Islet precursor cell (in vitro differentiated cells): ENCODE measurements at regions not wholly inside any gene's neighbourhood (a gene's known extent, or its start where the extent isn't known, plus 50 kb on each side); places are given as distances from the start of the nearest gene placed in this dataset.
"Not testable (repeated sequence)": the region's sequence is repeated elsewhere in the genome, so short reads cannot be mapped to it uniquely, and the experiment has no call there.

Source experiments
- DNase-seq: peaks from one replicate; pipeline ENCODE4 v3.0.0-alpha.2; 2018

- DNase-seq: no peak
These were observed 147.3 kb downstream of the ARL4A start for GRCh38 chr7:12834782-12835181.

- DNase-seq: peak; percentile 49
These were observed 152.2 kb downstream of the ARL4A start for GRCh38 chr7:12839508-12840153.

GRCh38 chr7:12844732-12845131 is 157.3 kb downstream of the ARL4A start:
- not testable (repeated sequence) for DNase-seq

- DNase-seq: no peak
These were observed 159.6 kb downstream of the ARL4A start for GRCh38 chr7:12847001-12847400.

- no peak for DNase-seq
These were observed 163.7 kb downstream of the ARL4A start for GRCh38 chr7:12851142-12851541.

- no peak for DNase-seq
These were observed 164.4 kb downstream of the ARL4A start for GRCh38 chr7:12851841-12852240.

- no peak for DNase-seq
These were observed 167.6 kb downstream of the ARL4A start for GRCh38 chr7:12855036-12855435.

GRCh38 chr7:12859761-12860160 is 172.3 kb downstream of the ARL4A start:
- no peak for DNase-seq

GRCh38 chr7:12861070-12861469 is 173.6 kb downstream of the ARL4A start:
- DNase-seq: no peak

GRCh38 chr7:12862146-12862545 is 174.7 kb downstream of the ARL4A start:
- no peak for DNase-seq

- DNase-seq: no peak
These were observed 177.1 kb downstream of the ARL4A start for GRCh38 chr7:12864470-12865046.

GRCh38 chr7:12865593-12865992 is 178.2 kb downstream of the ARL4A start:
- DNase-seq: no peak

GRCh38 chr7:12866207-12866606 is 178.8 kb downstream of the ARL4A start:
- DNase-seq: no peak

- no peak for DNase-seq
These were observed 180.6 kb downstream of the ARL4A start for GRCh38 chr7:12868027-12868426.

- no peak for DNase-seq
These were observed 182.8 kb downstream of the ARL4A start for GRCh38 chr7:12870219-12870618.

GRCh38 chr7:12872487-12872886 is 185.1 kb downstream of the ARL4A start:
- no peak for DNase-seq

GRCh38 chr7:12873571-12873970 is 186.1 kb downstream of the ARL4A start:
- DNase-seq: no peak

GRCh38 chr7:12879139-12879538 is 191.7 kb downstream of the ARL4A start:
- DNase-seq: no peak

GRCh38 chr7:12881712-12882111 is 194.3 kb downstream of the ARL4A start:
- no peak for DNase-seq

- no peak for DNase-seq
These were observed 195.3 kb downstream of the ARL4A start for GRCh38 chr7:12882710-12883109.

- DNase-seq: no peak
These were observed 196.6 kb downstream of the ARL4A start for GRCh38 chr7:12884033-12884432.

- DNase-seq: no peak
These were observed 197.5 kb downstream of the ARL4A start for GRCh38 chr7:12884856-12885440.

GRCh38 chr7:12888717-12889116 is 201.3 kb downstream of the ARL4A start:
- DNase-seq: no peak

GRCh38 chr7:12889391-12889790 is 202.0 kb downstream of the ARL4A start:
- no peak for DNase-seq

GRCh38 chr7:12890586-12890985 is 203.2 kb downstream of the ARL4A start:
- no peak for DNase-seq
